Inflammatory macrophage treated with lipopolysaccharide for 4 hours (primary cell): ENCODE measurements at regions not wholly inside any gene's neighbourhood (a gene's known extent, or its start where the extent isn't known, plus 50 kb on each side); places are given as distances from the start of the nearest gene placed in this dataset.
"Not testable (repeated sequence)": the region's sequence is repeated elsewhere in the genome, so short reads cannot be mapped to it uniquely, and the experiment has no call there.

ENCODE experiments used
- DNase-seq: peaks from one replicate; pipeline ENCODE4 v3.0.0-alpha.2; 2020

- DNase-seq = not testable (repeated sequence)
Observed at GRCh38 chr5:32931438-32931837, 220.3 kb downstream of the NPR3 start.

DNA sequence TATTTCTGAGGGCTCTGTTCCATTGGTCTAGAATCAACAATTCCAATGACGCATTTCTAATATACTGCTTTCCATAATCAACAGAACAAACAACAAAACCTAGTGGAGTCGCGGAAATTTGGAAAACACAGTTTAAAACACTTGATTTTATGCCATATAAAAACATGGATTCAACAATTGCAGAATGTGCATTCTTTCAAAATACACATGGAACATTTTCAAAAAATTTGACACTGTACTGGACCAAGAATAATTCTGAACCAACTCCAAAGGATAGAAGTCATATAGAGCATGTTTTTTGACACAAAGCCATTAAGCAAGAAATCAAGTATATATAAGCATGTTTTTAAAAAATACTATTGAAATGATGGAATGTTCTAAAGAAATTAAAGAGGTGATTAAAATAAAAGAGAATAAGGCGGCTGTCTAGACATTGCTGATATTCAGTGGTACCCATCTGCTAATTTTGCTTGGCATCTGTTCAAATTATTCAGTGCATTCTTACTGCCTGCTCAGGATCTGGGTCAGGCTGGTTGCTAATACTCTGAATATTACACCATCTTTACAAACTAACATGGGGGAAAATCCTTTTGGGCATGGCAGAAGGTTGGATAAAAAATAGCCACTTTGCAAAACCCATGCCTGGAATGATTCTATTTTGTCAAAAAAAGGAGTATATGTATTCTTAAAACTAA is 221.3 kb downstream of the NPR3 start:
- DNase-seq = no peak

DNA sequence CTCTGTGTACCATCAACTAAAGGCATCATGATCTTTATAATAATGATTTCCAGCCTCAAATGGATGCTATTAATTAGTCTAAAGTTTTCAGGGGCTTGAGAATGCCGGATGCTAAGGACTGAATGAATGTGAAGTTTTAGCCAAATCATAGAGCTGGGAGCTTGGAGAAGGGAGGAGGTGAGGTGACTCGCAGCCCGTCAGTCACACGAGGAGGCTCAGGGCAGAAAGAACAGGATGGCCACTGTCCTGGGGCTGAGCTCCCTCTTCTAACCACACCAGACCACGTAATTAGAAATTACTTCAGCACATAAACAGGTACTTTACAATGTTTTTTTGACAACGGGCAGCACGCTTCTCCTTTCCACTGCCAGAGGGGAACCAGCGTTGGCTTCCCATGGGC is 222.6 kb downstream of the NPR3 start:
- no peak for DNase-seq

GRCh38 chr5:32934529-32934928 is 223.4 kb downstream of the NPR3 start:
- no peak for DNase-seq

- DNase-seq = no peak
Observed at GRCh38 chr5:32935283-32935682, 224.2 kb downstream of the NPR3 start.

DNA sequence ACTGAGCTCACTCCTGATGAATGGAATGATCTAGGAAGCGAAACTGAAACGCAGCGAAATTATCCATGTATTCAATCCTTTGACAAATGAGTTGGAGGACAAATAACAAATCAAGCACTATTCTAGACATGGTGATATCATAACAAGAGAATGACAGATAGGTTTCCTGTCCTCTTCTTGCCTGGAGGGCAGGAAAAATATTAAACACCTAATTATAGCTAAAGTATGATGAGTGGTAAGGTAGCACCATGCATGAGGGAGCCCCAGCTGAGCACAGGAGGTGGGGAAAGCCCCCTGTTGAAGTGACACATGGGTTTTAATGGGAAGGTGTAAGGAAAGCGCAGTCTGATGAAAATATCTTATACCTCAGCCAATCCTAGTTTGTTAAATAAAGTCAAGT is 225.2 kb downstream of the NPR3 start:
- DNase-seq = no peak

GRCh38 chr5:32942225-32942989 is 231.3 kb downstream of the NPR3 start:
- peak; percentile 12 for DNase-seq

GRCh38 chr5:32949286-32949970 is 238.3 kb downstream of the NPR3 start:
- DNase-seq = no peak

DNA sequence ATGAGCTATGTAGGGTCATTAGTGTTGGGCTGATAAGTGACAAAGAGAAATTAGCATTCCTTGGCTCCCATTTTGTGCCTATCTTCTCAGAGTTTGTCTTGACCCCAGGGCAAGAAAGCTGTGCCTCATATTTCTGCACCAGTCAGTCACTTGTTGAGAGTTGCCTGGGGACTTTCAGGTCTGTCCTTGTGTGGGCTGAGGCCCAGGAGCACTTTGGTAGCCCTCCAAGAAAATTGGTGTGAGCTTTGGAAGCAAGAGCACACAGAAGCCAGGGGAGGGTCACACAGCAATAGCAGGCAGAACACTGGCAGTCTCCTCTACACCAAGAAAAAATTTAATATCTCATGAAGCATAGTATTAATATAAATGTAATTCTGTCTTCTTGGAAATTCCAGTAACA is 239.9 kb downstream of the NPR3 start:
- no peak for DNase-seq

DNA sequence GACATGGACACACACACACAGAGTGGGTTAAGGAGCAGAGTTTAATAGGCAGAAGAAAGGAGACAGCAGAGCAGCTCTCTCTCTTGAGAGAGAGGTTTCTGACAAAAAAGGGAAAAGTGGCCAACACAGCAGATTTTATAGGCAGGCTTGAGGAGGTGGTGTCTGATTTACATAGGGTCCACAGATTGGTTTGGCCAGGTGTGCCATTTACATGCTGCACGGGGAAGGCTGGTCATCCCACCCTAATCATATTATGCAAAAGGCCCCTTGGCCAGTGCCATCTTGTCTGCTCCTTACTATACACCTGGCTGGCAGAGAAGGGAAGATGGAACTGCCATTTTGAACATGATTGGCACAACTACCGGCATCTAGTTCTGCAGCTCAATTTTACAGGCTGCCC is 240.8 kb downstream of the NPR3 start:
- DNase-seq = no peak

DNA sequence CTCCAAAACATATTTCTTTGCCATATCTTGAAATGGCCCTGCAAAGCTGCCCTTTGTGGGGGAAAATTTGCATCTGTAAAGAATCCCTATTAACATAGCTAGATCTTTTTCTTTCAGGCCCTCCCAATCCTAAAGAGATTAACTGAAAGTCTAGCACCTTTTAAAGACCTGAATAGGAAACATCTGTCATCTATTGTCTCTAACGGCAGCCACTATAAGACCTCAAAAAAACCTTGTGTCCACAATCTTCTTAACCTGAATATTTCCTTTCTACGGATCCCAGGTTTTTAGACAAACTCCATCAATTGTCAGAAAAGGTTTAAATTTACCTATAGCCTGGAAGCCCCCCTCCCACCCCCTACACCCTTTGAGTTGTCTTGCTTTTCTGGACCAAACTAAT is 241.3 kb downstream of the NPR3 start:
- not testable (repeated sequence) for DNase-seq

- no peak for DNase-seq
Observed at GRCh38 chr5:32953694-32954093, 242.6 kb downstream of the NPR3 start.

DNA sequence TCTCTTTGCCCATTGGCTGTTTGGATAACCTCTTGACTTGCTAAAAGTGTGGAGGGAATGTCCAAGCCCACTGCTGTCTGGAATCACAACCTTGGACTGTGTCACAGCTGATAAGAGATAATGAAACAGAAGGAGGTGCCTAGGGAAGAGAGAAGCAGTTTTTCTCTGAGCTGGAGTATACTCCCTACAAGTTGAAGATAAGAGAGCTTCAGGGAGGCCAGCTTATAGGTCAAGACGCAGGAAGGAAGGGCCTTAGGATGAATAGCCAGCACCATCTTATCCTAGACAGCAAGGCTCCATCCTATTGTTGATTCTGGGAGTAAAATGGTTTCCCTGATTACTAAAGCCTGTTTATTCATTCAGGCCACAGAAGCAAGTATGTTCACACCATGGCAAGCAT is 244.7 kb downstream of the NPR3 start:
- no peak for DNase-seq

DNA sequence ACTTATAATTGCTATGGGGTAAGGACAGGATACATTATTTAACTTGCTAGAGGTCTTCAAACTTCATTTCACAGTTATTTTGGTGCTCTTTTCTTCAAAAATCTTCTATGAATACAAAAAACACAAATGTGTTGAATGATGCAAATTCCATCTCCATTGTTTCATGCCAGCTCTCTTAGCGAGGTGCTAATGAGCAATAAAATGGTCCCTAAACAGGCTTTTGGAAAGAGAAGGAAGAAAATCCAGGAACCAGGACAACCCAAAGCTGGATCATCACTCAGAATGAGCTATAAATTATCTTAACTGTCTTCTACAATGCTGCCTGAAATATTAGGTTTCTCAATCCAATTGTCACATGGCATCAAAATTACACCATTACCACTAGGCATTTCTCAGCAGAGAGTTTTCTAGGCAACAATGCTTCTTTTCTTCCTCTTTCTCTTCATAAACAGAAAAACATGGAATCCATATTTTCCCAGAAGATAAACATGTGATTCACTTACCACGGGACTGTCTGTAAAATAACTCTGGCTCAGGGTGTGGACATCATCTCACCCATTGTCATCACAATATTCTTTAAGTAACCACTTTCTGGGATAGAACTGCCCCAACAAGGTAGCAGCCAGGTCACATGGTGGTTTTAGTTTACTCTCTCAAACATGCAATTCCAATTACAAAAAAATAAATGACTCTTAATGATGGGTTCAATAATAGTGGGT is 249.4 kb downstream of the NPR3 start:
- DNase-seq = peak; percentile 3

DNA sequence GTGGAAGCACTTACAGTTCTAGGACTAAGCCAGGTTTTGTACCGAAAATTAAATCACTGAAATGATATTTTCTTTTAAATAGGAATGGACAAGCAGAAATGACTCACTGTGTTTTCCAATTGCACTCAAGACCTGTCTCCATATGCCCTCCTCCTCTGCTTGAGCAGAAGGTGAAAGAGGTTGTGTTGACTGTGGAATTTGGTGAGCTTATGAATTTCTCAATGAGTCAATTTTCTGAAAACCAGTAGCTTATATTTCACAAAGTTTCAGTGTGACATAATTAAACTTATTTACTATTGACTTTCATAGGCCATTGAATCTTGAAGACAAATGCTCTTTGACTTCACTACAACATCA is 249.9 kb downstream of the NPR3 start:
- no peak for DNase-seq

- DNase-seq = no peak
Observed at GRCh38 chr5:32964261-32964660, 253.1 kb downstream of the NPR3 start.

DNA sequence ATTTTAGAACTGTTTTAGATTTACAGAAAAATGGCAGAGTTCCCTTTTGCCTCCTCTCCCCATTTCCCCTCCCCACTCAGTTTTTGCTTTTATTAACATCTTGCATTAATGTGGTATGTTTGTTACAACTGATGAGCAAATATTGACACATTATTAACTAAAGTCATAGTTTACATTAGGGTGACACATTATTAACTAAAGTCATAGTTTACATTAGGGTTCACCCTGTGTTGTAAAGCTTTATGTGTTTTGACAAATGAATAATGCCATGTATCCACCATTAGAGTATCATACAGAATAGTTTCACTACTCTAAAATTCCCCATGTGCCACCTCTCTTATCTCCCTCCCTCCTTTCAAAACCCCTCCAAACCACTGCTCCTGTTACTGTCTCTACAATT is 262.5 kb downstream of the NPR3 start:
- no peak for DNase-seq

GRCh38 chr5:32975656-32976375 is 264.7 kb downstream of the NPR3 start:
- no peak for DNase-seq

GRCh38 chr5:32981061-32981460 is 269.9 kb downstream of the NPR3 start:
- no peak for DNase-seq

DNA sequence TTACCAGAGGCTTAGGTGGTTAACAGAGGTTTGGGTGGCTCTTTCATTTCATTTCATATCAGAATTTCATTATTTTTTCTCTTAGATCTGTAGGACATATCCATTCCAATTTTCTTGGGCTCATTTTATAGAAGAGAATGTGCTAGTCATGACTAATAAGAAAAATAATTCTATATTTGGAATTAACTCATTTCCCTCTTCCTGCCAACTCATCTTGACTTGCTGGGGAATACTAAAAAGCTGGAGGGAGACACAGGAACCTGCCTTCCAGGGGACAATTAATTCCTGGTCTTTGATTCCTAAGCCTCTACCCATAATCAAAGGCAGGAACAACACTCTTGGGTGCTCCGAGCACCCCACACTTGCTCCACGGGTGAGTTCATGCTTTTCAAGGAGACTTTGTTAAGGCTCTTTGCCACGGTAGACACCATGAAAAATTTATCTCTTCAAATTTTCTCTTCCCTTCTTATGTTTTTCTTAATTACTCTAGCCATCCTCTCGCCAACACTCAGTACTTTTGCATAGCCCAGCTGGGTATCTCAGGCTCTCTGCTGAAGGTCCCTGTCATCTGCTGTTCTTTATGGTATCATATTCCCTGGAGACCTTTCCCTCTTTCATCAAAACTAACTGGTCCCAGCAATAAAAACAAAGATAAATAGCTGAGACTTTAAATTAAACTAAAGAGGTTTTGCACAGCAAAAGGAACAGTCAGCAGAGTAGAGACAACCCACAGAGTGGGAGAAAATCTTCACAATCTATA is 273.9 kb downstream of the NPR3 start:
- DNase-seq = no peak

DNA sequence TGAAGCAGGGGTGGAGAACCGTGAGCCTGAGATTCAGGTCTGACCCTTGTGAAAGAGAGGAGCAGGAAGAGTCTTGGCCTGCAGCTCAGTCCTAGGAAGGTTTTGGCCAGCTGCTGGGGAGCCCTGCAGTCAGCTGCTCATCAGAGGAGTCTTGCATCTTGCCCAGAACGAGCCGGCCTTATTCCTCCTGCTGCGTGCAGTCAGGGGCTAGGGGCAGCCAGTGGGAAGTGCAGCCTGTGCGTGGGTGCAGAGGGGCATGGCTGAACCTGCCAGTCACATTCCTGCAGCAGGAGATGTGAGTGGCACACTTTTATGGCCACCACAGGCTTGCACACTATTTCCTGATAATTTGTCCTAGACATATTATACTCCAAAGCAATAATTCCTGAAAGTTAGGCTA is 278.7 kb downstream of the NPR3 start:
- no peak for DNase-seq
